Cardiac muscle cell (in vitro differentiated cells and primary cell): ENCODE measurements at regions not wholly inside any gene's neighbourhood (a gene's known extent, or its start where the extent isn't known, plus 50 kb on each side); places are given as distances from the start of the nearest gene placed in this dataset.

Experiments
- DNase-seq, 2 donors: peaks; one replicate each; pipeline versions ENCODE4 v3.0.0 to v3.0.0-alpha.2; 2010 to 2017; ENCODE audit warnings: low read depth in 1 of 2, low spot score in 1 of 2
- H3K27ac ChIP-seq: fragments of 200-600 bp; sonication (generic); 2 replicates; pipeline ENCODE4 v1.5.1; 2016
- H3K27me3 ChIP-seq: fragments of 200-600 bp; sonication (generic); 2 replicates; pipeline ENCODE4 v1.6.0; 2016; ENCODE audit warnings: control low read depth
- H3K36me3 ChIP-seq: fragments of 200-600 bp; sonication (generic); 2 replicates; pipeline ENCODE4 v1.5.1; 2016; ENCODE audit warnings: control low read depth
- H3K4me1 ChIP-seq: fragments of 200-600 bp; sonication (generic); 2 replicates; pipeline ENCODE4 v1.8.1; 2017; ENCODE audit warnings: low read depth, mild to moderate bottlenecking, mixed run types
- H3K4me3 ChIP-seq: fragments of 200-600 bp; sonication (generic); 2 replicates; pipeline ENCODE4 v1.5.1; 2016; ENCODE audit warnings: mild to moderate bottlenecking
- H3K9me3 ChIP-seq: fragments of 200-600 bp; sonication (generic); 2 replicates; pipeline ENCODE4 v1.5.1; 2017; ENCODE audit warnings: low read depth, mild to moderate bottlenecking, control low read depth
- TF ChIP-seq, protein P1 (sequence below): IDR thresholded peaks from 2 replicates; pipeline ENCODE4 v1.5.1; 2012; ENCODE audit warnings: low read depth, mild to moderate bottlenecking, low read length

DNA sequence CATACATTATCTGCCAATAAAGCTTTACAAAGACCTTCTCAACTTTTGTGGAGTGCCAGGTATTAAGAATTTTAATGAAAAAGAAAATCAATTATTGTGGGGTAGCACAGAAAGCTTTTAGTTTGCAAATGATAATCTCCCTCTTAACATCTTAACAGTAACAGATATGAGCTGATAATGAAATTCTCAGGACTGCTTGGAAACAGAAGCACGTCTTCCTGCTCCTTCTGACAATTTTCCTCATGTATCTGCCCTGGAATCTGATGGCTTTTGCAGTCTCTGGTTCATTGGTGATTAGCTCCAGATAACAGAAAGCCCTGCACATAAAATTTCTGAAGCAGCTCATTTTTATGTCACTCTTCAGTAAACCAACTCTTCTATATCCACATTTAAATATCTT lies 432.4 kb upstream of the PDZRN3 start:
- TF ChIP-seq, protein P1, sequence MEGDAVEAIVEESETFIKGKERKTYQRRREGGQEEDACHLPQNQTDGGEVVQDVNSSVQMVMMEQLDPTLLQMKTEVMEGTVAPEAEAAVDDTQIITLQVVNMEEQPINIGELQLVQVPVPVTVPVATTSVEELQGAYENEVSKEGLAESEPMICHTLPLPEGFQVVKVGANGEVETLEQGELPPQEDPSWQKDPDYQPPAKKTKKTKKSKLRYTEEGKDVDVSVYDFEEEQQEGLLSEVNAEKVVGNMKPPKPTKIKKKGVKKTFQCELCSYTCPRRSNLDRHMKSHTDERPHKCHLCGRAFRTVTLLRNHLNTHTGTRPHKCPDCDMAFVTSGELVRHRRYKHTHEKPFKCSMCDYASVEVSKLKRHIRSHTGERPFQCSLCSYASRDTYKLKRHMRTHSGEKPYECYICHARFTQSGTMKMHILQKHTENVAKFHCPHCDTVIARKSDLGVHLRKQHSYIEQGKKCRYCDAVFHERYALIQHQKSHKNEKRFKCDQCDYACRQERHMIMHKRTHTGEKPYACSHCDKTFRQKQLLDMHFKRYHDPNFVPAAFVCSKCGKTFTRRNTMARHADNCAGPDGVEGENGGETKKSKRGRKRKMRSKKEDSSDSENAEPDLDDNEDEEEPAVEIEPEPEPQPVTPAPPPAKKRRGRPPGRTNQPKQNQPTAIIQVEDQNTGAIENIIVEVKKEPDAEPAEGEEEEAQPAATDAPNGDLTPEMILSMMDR: no peak
- Histone ChIP-seq H3K36me3 (no peaks in the 10 kb centered on the region), H3K9me3 (no peaks in the 10 kb centered on the region), H3K4me3 (no peak overlapping the region), H3K27me3 (peaks cover 7% of the 10 kb centered on the region), H3K27ac (no peak overlapping the region), H3K4me1 (no peaks in the 10 kb centered on the region)
- DNase-seq: no peak

GRCh38 chr3:74055061-74055460 lies 430.3 kb upstream of the PDZRN3 start:
- no peak overlapping the region for H3K27ac ChIP-seq
- H3K4me3 ChIP-seq: no peak overlapping the region
- H3K27me3 ChIP-seq: peaks cover 14% of the 10 kb centered on the region
- no peaks in the 10 kb centered on the region for H3K36me3 ChIP-seq
- H3K4me1 ChIP-seq: no peaks in the 10 kb centered on the region
- DNase-seq: no peak
- no peaks in the 10 kb centered on the region for H3K9me3 ChIP-seq
- TF ChIP-seq, protein P1: no peak

GRCh38 chr3:74054566-74054965 lies 429.8 kb upstream of the PDZRN3 start:
- TF ChIP-seq, protein P1: no peak

DNA sequence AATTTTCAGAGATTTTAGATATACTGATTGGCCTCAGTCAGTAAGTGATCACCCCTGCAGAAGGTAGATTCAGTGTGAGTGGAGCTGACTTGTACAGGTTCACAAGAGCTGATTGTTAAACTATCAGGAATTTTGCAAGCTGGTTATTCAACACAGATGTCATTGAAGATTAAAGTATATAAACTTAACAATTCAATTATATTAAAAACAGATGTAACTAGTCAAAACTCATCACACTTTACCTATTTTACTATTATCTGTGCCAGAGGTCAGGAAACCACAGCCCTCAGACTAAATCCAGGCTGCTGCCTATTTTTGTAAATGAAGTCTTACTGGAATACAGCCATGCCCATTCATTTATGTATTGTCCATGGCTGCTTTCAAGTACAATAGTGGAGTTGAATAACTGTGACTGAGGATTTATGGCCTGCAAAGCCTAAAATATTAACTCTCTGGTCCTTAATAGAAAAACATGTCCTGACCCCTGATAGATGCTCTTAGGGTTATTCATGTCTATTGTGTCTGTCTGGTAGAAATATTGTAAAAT lies 429.3 kb upstream of the PDZRN3 start:
- TF ChIP-seq, protein P1: no peak
- no peak for DNase-seq
- Histone ChIP-seq H3K4me1 (no peaks in the 10 kb centered on the region), H3K4me3 (no peak overlapping the region), H3K36me3 (no peaks in the 10 kb centered on the region), H3K9me3 (no peaks in the 10 kb centered on the region), H3K27ac (no peak overlapping the region), H3K27me3 (peaks cover 18% of the 10 kb centered on the region)

More at GRCh38 chr3:74054566-74054965, 429.8 kb upstream of the PDZRN3 start:
- Histone ChIP-seq H3K27ac (no peak overlapping the region), H3K4me1 (no peaks in the 10 kb centered on the region), H3K36me3 (no peaks in the 10 kb centered on the region), H3K27me3 (peaks cover 16% of the 10 kb centered on the region), H3K9me3 (no peaks in the 10 kb centered on the region), H3K4me3 (no peak overlapping the region)
- no peak for DNase-seq

DNA sequence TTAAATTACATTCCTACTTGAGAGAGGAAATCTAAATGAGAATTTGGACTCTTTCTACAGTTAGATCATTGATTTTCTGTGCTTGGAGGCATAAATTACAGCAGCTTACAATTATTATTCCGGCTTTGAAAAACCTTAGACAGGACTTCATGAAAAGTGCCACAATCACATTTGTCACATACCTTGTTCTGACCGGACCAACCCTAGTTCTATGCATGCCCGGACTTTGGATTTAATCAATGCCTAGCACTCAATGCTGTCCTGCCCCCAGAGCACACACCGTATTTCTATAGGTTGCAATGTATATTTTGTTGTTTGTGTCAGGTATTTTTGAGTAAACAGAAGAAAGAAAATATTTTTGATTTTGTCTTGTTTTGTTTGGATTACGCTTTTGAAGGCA lies 424.7 kb upstream of the PDZRN3 start:
- Histone ChIP-seq H3K27me3 (peaks cover 18% of the 10 kb centered on the region), H3K9me3 (no peaks in the 10 kb centered on the region), H3K4me3 (no peak overlapping the region), H3K36me3 (no peaks in the 10 kb centered on the region), H3K4me1 (peaks cover 5% of the 10 kb centered on the region), H3K27ac (no peak overlapping the region)
- no peak for DNase-seq
- TF ChIP-seq, protein P1: no peak
